ENCODE measurements at regions not wholly inside any gene's neighbourhood (a gene's known extent, or its start where the extent isn't known, plus 50 kb on each side); places are given as distances from the start of the nearest gene placed in this dataset.

- ATAC-seq (no peak), DNase-seq (no peak)
- H3K36me3 ChIP-seq (ENCODE audit: insufficient read depth in 1 of 2, low read depth in 1 of 2), result no peaks in the 10 kb centered on the region
- no peak overlapping the region for H3K27ac ChIP-seq
- H3K4me1 ChIP-seq, result no peaks in the 10 kb centered on the region
- H3K4me3 ChIP-seq, result no peak overlapping the region
- intact Hi-C loops (cut with DNase I), result no loop called here
- H3K9me3 ChIP-seq, result no peaks in the 10 kb centered on the region
- H3K27me3 ChIP-seq (ENCODE audit: insufficient read depth in 3 of 3, low read length in 2 of 3), result no peaks in the 10 kb centered on the region
- no peak for TF ChIP-seq CTCF (IDR thresholded peaks at IDR 0.05)
- 67 to 91% (median 85%) methylated on average over 1 of the region's 1 CpG for WGBS, 3 donors
Observed at GRCh38 chr12:45633733-45634132, 95.8 kb upstream of the ARID2 start.

GRCh38 chr12:45634273-45634917, 95.1 kb upstream of the ARID2 start:
- H3K27me3 ChIP-seq (ENCODE audit: insufficient read depth in 3 of 3, low read length in 2 of 3), result no peaks in the 10 kb centered on the region
- WGBS, 3 donors, result 81 to 89% (median 89%) methylated on average over 6 of the region's 6 CpGs
- no peak for ATAC-seq
- no peak overlapping the region for H3K4me3 ChIP-seq
- DNase-seq, result no peak
- no peaks in the 10 kb centered on the region for H3K36me3 ChIP-seq (ENCODE audit: insufficient read depth in 1 of 2, low read depth in 1 of 2)
- H3K9me3 ChIP-seq, result no peaks in the 10 kb centered on the region
- no peak overlapping the region for H3K27ac ChIP-seq
- TF ChIP-seq CTCF (IDR thresholded peaks at IDR 0.05), result no peak
- no peaks in the 10 kb centered on the region for H3K4me1 ChIP-seq
- intact Hi-C loops (cut with DNase I), result no loop called here

GRCh38 chr12:45637242-45637641, 92.3 kb upstream of the ARID2 start:
- TF ChIP-seq CTCF (IDR thresholded peaks at IDR 0.05), result no peak
- ATAC-seq, result no peak
- H3K4me1 ChIP-seq, result no peaks in the 10 kb centered on the region
- H3K36me3 ChIP-seq (ENCODE audit: insufficient read depth in 1 of 2, low read depth in 1 of 2), result no peaks in the 10 kb centered on the region
- intact Hi-C loops (cut with DNase I), result no loop called here
- 89 to 90% (median 90%) methylated on average over 2 of the region's 2 CpGs for whole genome bisulfite sequencing, 3 donors
- H3K27me3 ChIP-seq (ENCODE audit: insufficient read depth in 3 of 3, low read length in 2 of 3), result no peaks in the 10 kb centered on the region
- no peak for DNase-seq
- no peak overlapping the region for H3K27ac ChIP-seq
- H3K9me3 ChIP-seq, result no peaks in the 10 kb centered on the region
- H3K4me3 ChIP-seq, result no peak overlapping the region

DNA sequence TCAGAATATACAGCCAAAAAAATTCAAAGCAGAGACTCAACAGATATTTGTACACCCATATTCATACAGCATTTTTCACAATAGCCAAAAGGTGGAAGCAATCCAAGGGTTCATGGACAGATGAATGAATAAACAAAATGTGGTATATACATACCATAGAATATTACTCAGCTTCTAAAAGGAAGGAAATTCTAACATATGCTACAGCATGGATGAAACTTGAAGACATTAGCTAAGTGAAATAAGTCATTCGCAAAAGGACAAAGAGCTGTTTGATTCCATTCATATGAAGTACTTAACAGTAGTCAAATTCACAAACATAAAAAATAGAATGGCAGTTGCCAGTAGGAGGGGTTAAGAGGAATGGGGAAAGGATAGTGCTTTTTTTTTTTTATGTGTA, 91.8 kb upstream of the ARID2 start:
- Histone ChIP-seq H3K27me3 (ENCODE audit: insufficient read depth in 3 of 3, low read length in 2 of 3) (no peaks in the 10 kb centered on the region), H3K27ac (no peak overlapping the region), H3K4me3 (no peak overlapping the region), H3K36me3 (ENCODE audit: insufficient read depth in 1 of 2, low read depth in 1 of 2) (no peaks in the 10 kb centered on the region), H3K9me3 (no peaks in the 10 kb centered on the region), H3K4me1 (no peaks in the 10 kb centered on the region)
- TF ChIP-seq CTCF (IDR thresholded peaks at IDR 0.05), result no peak
- DNase-seq, result no peak
- ATAC-seq, result no peak
- 79 to 89% (median 83%) methylated on average over 1 of the region's 1 CpG for WGBS, 3 donors
- intact Hi-C loops (cut with DNase I), result no loop called here

GRCh38 chr12:45638386-45638785, 91.1 kb upstream of the ARID2 start:
- H3K9me3 ChIP-seq, result no peaks in the 10 kb centered on the region
- ATAC-seq, result no peak
- H3K36me3 ChIP-seq (ENCODE audit: insufficient read depth in 1 of 2, low read depth in 1 of 2), result no peaks in the 10 kb centered on the region
- no peaks in the 10 kb centered on the region for H3K4me1 ChIP-seq
- H3K27me3 ChIP-seq (ENCODE audit: insufficient read depth in 3 of 3, low read length in 2 of 3), result no peaks in the 10 kb centered on the region
- WGBS, 3 donors, result 71 to 91% (median 83%) methylated on average over 1 of the region's 1 CpG
- H3K27ac ChIP-seq, result no peak overlapping the region
- DNase-seq, result no peak
- no peak for TF ChIP-seq CTCF (IDR thresholded peaks at IDR 0.05)
- H3K4me3 ChIP-seq, result no peak overlapping the region
- intact Hi-C loops (cut with DNase I), result no loop called here
